ENCODE measurements at regions not wholly inside any gene's neighbourhood (a gene's known extent, or its start where the extent isn't known, plus 50 kb on each side); places are given as distances from the start of the nearest gene placed in this dataset.
A peak's percentile ranks its signal among the peaks of the same experiment; 100 is the strongest.

- H3K27me3 ChIP-seq (ENCODE audit: control insufficient read depth in 2 of 2, insufficient read depth in 2 of 2, low read length in 2 of 2), result peaks cover 12 to 62% of the 10 kb centered on the region in 2 experiments; a peak in 3 of 5 replicates
- H3K9me1 ChIP-seq (ENCODE audit: control insufficient read depth, insufficient read depth, low read length), result no peaks in the 10 kb centered on the region
- peaks cover 8% of the 10 kb centered on the region; the same call in 1 of the 2 replicates for H4K20me1 ChIP-seq (replicated peaks; ENCODE audit: control insufficient read depth, insufficient read depth, low read length)
- in situ Hi-C loops (cut with MboI) (no loop called here), intact Hi-C loops (cut with micrococcal nuclease) (no loop called here)
- no peak overlapping the region for H3K4me2 ChIP-seq (ENCODE audit: insufficient read depth, low read length)
- ATAC-seq, result no peak
- BruUV-seq (replicated peaks), result no TSS peak
- H3K4me3 ChIP-seq, result no peak overlapping the region
- DNase-seq (ENCODE audit: extremely low read depth in 1 of 4, low spot score in 3 of 4), result no peak
- no peak overlapping the region for H3K27ac ChIP-seq (ENCODE audit: extremely low read depth, low read depth, low read length)
- FAIRE-seq, result no peak
- no peak for TF ChIP-seq HBP1 (CRISPR knock-in tag; IDR thresholded peaks at IDR 0.05)
- peak; percentile 55 for TF ChIP-seq PRDM10 (IDR thresholded peaks at IDR 0.05; ENCODE audit: partially characterized antibody)
- ChIA-PET POLR2A (interaction anchor here (0.5 to 0.6 kb wide), 2 partner anchors 95 to 544 kb away, joined by 3 read pairs; no protein-coding TSS in a partner anchor), CTCF (ENCODE audit: low intra/inter-chr PET ratio) (no interaction called here)
- no peaks in the 10 kb centered on the region for H3K79me2 ChIP-seq (ENCODE audit: control insufficient read depth, insufficient read depth, low read length)
- H3K9ac ChIP-seq (ENCODE audit: insufficient read depth in 1 of 2, low read depth in 2 of 2, low read length in 2 of 2), result no peak overlapping the region
- H3K36me3 ChIP-seq (ENCODE audit: control insufficient read depth, insufficient read depth, low read length), result no peaks in the 10 kb centered on the region
- WGBS (ENCODE audit: insufficient coverage, low coverage, missing lambda C conversion rate), result 5% methylated on average over 37 of the region's 37 CpGs
- H3K9me3 ChIP-seq (replicated peaks; ENCODE audit: control insufficient read depth, insufficient read depth, low read depth, low read length), result no peaks in the 10 kb centered on the region
- peaks cover 0 to 5% of the 10 kb centered on the region in 2 experiments; a peak in 2 of 5 replicates for H3K4me1 ChIP-seq (replicated peaks in 1 of 2; ENCODE audit: control insufficient read depth in 2 of 2, insufficient read depth in 2 of 2, low read length in 2 of 2)
- H2AFZ ChIP-seq (ENCODE audit: low read depth, low read length), result no peak overlapping the region
Observed at GRCh38 chr9:135184181-135185053, 96.9 kb downstream of the OLFM1 start.

All from K562 (cell line).